Natural killer cell (primary cell): ENCODE measurements at regions not wholly inside any gene's neighbourhood (a gene's known extent, or its start where the extent isn't known, plus 50 kb on each side); places are given as distances from the start of the nearest gene placed in this dataset.

Experiments used
- ATAC-seq, 3 donors: fragments of 150-1000 bp in 2 of 3; fragments of 200-7000 bp in 1 of 3; cut with Tn5 transposase; 1 replicate in 1 of 3; 2 replicates in 2 of 3; pipeline ENCODE4 v1.10.0; 2021; ENCODE audit warnings: mild to moderate bottlenecking in 2 of 3, moderate library complexity in 2 of 3
- DNase-seq, 2 donors: peaks; one replicate each; pipeline versions ENCODE4 v3.0.0 to v3.0.0-alpha.2; 2013 to 2021; ENCODE audit warnings: mixed read lengths in 1 of 2
- H3K27ac ChIP-seq: one replicate; pipeline ENCODE4 v1.5.1; 2013; ENCODE audit warnings: mild to moderate bottlenecking, low read length
- H3K27me3 ChIP-seq: one replicate; pipeline ENCODE4 v1.6.1; 2013; ENCODE audit warnings: low read length; ENCODE audit not compliant: control insufficient read depth, insufficient read depth
- H3K36me3 ChIP-seq: one replicate; pipeline ENCODE4 v1.6.1; 2013; ENCODE audit warnings: low read length; ENCODE audit not compliant: control insufficient read depth, insufficient read depth
- H3K4me1 ChIP-seq: one replicate; pipeline ENCODE4 v1.6.1; 2013; ENCODE audit warnings: low read length; ENCODE audit not compliant: control insufficient read depth, insufficient read depth
- H3K4me3 ChIP-seq: one replicate; pipeline ENCODE4 v1.5.1; 2013; ENCODE audit warnings: low read length
- H3K9me3 ChIP-seq: one replicate; pipeline ENCODE4 v1.6.1; 2013; ENCODE audit warnings: low read length; ENCODE audit not compliant: control insufficient read depth, insufficient read depth
- H3K27ac Mint-ChIP-seq, 2 donors: one replicate each; pipeline ENCODE4 v1.8.0; 2022; ENCODE audit warnings: mild to moderate bottlenecking in 2 of 2, mixed read lengths in 2 of 2, moderate library complexity in 1 of 2
- H3K27me3 Mint-ChIP-seq, 2 donors: one replicate each; pipeline ENCODE4 v1.8.0; 2022; ENCODE audit warnings: low read depth in 2 of 2, mixed read lengths in 2 of 2
- H3K36me3 Mint-ChIP-seq: one replicate; pipeline ENCODE4 v1.8.0; 2022; ENCODE audit warnings: mixed read lengths
- H3K4me1 Mint-ChIP-seq, 2 donors: one replicate each; pipeline ENCODE4 v1.8.0; 2022; ENCODE audit warnings: mixed read lengths in 2 of 2
- H3K4me3 Mint-ChIP-seq: one replicate; pipeline ENCODE4 v1.8.0; 2022; ENCODE audit warnings: mild to moderate bottlenecking, moderate library complexity, mixed read lengths
- H3K9me3 Mint-ChIP-seq, 2 donors: one replicate each; pipeline ENCODE4 v1.8.0; 2022; ENCODE audit warnings: mixed read lengths in 2 of 2
- CTCF ChIP-seq: fragments of 200-600 bp; IDR thresholded peaks from one replicate; pipeline ENCODE4 v1.8.0; 2022; ENCODE audit warnings: antibody characterized with exemption
- WGBS: methylation state at CpG from one replicate; pipeline ENCODE4 v1.1.7; 2013; ENCODE audit warnings: missing lambda C conversion rate; ENCODE audit not compliant: insufficient coverage; 5-methylcytosine and 5-hydroxymethylcytosine counted together
- intact Hi-C: fragments of 100-400 bp; cut with micrococcal nuclease; formaldehyde crosslinking; loops from one replicate; pipeline ENCODE4 v1.14.2; 2022

GRCh38 chr2:238650536-238650935 lies 197.3 kb upstream of the TWIST2 start:
- no peaks in the 10 kb centered on the region for H3K9me3 ChIP-seq
- Mint-ChIP-seq H3K36me3 (no peaks in the 10 kb centered on the region), H3K4me1 (no peaks in the 10 kb centered on the region), H3K27ac (no peak overlapping the region), H3K4me3 (no peak overlapping the region), H3K9me3 (no peaks in the 10 kb centered on the region), H3K27me3 (peaks cover 0 to 9% of the 10 kb centered on the region in 2 donors)
- intact Hi-C loops: no loop called here
- WGBS: 84% methylated on average over 5 of the region's 5 CpGs
- H3K36me3 ChIP-seq: no peaks in the 10 kb centered on the region
- TF ChIP-seq CTCF: no peak
- H3K4me1 ChIP-seq: no peaks in the 10 kb centered on the region
- H3K27ac ChIP-seq: no peak overlapping the region
- no peaks in the 10 kb centered on the region for H3K27me3 ChIP-seq
- ATAC-seq (no peak), DNase-seq (no peak)
- H3K4me3 ChIP-seq: no peak overlapping the region

- Mint-ChIP-seq H3K36me3 (no peaks in the 10 kb centered on the region), H3K9me3 (no peaks in the 10 kb centered on the region), H3K4me3 (no peak overlapping the region), H3K27ac (no peak overlapping the region), H3K27me3 (peaks cover 0 to 9% of the 10 kb centered on the region in 2 donors), H3K4me1 (no peaks in the 10 kb centered on the region)
- no peaks in the 10 kb centered on the region for H3K9me3 ChIP-seq
- no peak for TF ChIP-seq CTCF
- H3K4me3 ChIP-seq: no peak overlapping the region
- ATAC-seq (no peak), DNase-seq (no peak)
- no peaks in the 10 kb centered on the region for H3K27me3 ChIP-seq
- H3K27ac ChIP-seq: no peak overlapping the region
- H3K36me3 ChIP-seq: no peaks in the 10 kb centered on the region
- 73% methylated on average over 5 of the region's 5 CpGs for WGBS
- H3K4me1 ChIP-seq: no peaks in the 10 kb centered on the region
- intact Hi-C loops: no loop called here
These were observed 196.4 kb upstream of the TWIST2 start for GRCh38 chr2:238651306-238652052.

GRCh38 chr2:238652053-238652770 lies 195.7 kb upstream of the TWIST2 start:
- ATAC-seq: no peak

More at GRCh38 chr2:238652053-238652770, 195.7 kb upstream of the TWIST2 start:
- no peak for DNase-seq
- Mint-ChIP-seq H3K27me3 (peaks cover 0 to 9% of the 10 kb centered on the region in 2 donors), H3K4me3 (no peak overlapping the region), H3K9me3 (no peaks in the 10 kb centered on the region), H3K27ac (no peak overlapping the region), H3K4me1 (no peaks in the 10 kb centered on the region), H3K36me3 (no peaks in the 10 kb centered on the region)
- Histone ChIP-seq H3K4me3 (no peak overlapping the region), H3K27me3 (no peaks in the 10 kb centered on the region), H3K4me1 (no peaks in the 10 kb centered on the region), H3K9me3 (no peaks in the 10 kb centered on the region), H3K36me3 (no peaks in the 10 kb centered on the region), H3K27ac (no peak overlapping the region)
- intact Hi-C loops: no loop called here
- TF ChIP-seq CTCF: no peak
- 90% methylated on average over 15 of the region's 15 CpGs for WGBS
